ENCODE measurements at regions not wholly inside any gene's neighbourhood (a gene's known extent, or its start where the extent isn't known, plus 50 kb on each side); places are given as distances from the start of the nearest gene placed in this dataset.

DNA sequence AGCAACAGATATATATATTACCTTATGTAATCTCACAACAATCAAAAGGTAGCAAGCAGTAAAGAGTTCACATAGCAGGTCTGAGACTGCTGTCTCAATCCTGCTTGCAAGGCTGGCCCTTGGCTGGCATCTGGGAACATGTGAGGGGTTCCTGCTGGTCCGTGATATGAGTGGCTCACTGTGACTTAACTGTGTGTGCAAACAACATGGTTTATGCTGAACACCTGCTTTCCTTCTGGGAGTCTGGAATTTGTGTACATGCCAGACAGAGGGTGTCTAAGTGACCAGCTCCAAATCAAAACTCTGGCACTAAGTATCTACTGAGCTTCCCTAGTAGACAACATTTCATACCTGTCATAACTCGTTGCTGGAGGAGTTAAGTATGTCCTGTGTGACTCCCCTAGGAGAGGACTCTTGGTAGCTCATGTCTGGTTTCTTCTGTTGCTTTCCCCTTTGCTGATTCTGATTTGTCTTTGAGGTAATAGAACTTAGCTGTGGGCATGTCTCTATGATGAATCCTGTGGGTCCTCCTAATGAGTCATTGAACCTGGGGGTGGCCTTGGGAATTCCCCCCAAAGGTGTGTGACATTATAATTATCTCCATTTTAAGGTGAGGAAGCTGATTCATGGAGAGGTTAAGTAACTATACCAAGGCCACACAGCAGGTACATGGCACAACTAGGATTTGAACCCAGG is 131.6 kb upstream of the NEDD9 start:
- DNase-seq (ENCODE audit: low read depth, low spot score), result no peak

DNA sequence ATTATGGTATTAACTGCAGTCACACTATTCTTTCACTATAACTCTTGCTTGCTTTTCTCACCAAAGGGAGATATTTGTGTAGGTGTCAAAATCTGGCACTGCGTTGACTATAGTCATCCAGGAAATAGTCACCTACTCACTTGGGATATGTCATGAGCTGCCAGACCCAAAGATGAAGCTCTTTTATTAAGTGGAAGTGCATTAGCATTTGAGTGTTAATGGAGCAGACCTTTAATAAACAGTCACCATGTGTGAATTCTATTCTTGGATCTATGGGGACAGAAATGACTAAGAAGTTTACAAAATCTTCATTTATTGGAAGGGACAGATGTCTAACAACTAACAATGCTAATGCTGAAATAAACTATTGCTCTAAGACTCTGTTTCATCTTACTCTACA is 130.1 kb upstream of the NEDD9 start:
- no peak for DNase-seq (ENCODE audit: low read depth, low spot score)

DNA sequence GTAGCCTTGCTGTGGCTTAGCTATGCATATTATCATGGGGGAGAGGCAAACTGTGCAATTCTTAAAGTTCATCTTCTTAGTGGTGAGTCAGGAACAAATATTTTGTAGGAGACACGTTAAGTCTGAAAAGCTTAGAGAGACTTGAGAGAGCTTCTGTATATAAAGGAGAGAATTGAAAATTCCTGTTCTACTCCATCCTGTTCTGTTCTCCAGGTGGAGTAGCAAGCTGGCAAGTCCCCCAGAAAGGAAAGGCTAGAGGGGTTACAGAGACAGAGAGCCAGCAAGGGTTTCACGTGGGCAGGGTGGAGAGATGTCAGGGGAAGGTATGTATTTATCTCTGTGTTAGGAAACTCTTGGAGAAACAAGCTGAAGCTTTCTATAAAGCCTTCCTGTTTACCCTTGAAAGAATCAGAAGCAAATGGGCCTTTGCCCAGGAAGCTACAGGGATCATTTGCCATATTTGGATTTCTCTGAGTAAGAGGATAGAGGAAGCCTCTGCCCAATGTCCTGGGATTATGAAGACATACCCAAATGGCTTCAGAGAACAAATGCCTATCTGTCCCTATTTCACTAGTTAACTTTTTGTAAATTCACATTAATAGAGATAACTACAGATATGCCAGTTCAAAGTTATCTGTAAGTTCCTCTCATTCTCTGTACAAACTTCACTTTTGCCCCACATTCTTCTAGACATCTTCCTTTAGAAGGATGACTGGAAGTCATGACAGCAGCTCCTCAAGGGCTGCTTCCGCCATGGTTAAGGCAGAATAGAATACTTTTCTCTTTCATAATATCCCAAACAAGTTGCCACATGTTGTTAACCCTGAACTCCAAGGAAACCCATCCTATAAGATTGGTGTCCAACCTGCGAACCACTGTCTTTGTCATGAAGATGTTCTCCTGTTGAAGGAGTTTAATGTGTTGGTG is 126.7 kb upstream of the NEDD9 start:
- no peak for DNase-seq (ENCODE audit: low read depth, low spot score)

DNA sequence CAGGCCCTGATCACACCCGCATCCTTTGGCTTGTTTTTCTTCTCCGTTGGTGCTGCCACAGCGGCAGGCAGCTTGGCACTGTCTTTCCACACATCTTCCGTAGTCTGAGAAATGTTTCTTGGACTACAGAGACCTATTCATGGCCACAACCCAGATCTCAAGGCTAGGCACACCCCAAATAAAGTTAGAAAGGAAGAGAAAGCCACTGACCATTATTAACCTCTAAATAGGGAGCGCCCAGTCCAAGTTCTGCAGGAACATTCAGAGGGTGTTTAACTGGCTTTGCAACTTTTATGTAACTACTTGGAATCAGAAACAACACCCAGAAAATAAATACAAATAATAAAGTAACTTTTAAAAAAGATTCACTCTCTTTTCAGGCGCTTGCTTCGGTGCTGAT is 124.8 kb upstream of the NEDD9 start:
- DNase-seq (ENCODE audit: low read depth, low spot score), result no peak

DNA sequence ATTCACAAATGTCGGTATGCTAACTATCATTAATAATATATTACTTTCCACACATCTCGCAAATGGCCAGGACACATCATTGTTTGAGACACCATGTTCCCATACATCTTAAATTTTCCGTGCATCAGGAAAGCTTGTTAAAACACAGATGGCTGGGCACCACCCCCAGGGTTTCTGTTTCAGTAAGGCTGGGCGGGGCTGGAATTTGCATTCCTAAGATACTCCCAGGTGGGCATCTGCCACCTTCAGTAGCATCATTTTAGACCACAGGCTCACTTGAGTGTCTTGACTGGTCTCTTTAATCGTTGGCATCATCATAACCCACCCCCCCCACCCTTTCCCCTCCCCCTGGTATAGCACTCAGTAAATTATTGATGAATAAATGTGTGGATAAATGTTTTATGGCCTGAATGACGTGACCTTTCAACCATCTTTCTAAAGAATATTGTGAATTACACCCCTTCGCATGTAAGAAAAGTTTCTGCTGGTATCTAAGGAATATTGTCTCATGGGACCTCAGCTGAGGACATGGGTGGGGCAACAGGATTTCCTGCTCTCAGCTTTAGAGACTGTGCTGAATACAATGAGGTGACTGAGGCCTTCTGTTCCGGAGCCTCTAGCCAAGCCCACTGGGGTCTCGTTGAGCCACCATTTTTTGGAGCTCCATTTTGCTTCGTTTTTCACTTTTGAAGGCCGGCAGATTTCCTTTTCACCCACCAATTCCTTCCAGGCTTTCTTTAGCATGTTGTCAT is 124.1 kb upstream of the NEDD9 start:
- DNase-seq (ENCODE audit: low read depth, low spot score), result no peak

DNA sequence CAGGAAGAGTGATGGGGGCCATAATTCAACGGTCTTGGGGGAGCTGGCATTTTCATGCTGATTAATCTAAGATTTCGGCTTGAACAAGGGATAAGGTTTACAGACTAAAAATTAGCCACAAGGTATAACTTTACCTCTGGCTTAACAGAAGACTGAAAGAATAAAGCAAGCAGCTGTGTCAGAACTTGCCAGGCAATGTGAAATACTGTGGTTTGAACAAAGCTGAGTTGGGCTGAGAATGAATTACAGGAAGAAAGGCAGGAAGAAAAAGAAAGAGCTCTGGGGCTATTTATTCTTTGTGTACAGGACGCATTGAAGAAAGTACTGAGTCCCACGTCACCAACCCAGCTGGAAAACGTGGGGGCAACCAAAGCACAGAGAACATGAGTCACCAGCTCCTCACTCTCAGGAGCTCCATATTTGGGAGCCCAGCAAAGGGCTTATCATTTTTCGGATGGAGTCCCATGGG is 121.5 kb upstream of the NEDD9 start:
- peak; percentile 91 for DNase-seq (ENCODE audit: low read depth, low spot score)

DNA sequence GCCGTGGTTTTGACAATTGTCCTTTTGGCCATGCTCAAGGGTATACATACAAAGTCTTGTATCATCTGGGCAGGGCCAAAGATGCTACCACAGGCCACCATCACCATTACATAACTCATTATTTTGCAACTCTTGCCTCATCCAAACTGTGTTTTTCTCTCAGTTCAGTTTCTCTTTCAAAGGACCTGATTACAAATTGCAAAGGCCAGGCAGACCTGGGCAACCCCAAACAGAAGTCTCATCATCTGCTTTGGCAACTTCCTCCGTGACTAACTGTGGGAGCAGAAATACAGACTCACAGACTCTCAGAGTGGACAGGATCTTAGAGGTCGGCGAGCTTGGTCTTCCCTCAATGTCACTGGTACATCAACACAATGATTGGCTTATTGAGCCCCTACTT is 117.8 kb upstream of the NEDD9 start:
- DNase-seq (ENCODE audit: low read depth, low spot score), result no peak

DNA sequence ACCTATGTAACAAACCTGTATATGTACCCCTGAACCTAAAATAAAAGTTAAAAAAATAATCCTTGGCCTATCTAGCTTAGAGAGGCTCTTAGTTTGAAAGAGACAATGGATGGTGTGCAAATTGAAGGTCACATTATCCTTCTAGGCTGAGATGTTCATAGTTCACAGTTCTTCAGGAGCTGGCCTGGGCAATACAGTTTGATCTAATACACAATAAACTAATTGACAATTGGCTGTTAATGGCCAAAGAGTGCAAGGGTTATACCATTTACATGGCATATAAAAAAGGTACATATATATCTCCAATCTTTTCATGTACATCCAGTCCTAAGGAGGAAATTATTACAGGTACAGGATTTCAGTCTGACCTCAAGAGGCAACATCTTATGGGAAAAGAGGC is 117.4 kb upstream of the NEDD9 start:
- no peak for DNase-seq (ENCODE audit: low read depth, low spot score)

DNA sequence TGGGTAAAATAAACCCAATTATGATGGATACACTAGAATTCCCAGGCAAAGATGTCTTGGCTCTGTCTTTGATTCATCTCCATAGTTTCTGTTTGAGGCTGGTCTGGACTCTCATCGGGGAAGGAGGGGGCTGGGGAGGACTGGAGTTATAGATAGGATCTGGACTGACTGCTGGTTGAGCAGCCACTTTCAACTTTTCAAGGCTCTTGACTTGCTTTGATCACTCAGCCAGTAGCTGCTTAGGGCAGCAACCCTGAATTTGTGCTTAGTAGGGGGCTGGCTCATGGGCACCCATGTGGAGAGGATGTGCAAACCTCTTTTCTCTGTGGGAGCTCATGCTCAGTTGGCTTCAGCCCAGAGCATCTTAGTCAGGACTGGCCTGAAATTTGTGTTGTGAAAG is 114.0 kb upstream of the NEDD9 start:
- DNase-seq (ENCODE audit: low read depth, low spot score), result no peak

DNA sequence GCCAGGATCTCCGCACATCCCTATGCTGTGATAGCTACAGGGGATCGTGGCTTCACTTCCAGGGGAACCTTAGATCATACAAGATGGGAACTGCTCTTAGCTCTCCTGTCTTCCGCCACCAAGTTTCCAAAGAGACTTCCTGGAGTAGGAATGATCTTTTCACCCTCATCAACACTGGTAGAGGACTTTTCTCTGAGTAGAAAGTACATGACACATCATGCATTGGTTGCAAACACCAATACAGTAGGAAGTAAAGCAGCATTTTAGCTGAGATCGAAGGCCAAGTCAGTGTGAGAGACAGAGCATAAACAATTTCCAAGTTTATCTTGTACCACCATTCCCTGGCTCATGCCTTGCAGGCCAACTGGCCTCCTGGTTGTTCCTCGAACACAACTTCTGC is 113.1 kb upstream of the NEDD9 start:
- DNase-seq (ENCODE audit: low read depth, low spot score), result no peak

DNA sequence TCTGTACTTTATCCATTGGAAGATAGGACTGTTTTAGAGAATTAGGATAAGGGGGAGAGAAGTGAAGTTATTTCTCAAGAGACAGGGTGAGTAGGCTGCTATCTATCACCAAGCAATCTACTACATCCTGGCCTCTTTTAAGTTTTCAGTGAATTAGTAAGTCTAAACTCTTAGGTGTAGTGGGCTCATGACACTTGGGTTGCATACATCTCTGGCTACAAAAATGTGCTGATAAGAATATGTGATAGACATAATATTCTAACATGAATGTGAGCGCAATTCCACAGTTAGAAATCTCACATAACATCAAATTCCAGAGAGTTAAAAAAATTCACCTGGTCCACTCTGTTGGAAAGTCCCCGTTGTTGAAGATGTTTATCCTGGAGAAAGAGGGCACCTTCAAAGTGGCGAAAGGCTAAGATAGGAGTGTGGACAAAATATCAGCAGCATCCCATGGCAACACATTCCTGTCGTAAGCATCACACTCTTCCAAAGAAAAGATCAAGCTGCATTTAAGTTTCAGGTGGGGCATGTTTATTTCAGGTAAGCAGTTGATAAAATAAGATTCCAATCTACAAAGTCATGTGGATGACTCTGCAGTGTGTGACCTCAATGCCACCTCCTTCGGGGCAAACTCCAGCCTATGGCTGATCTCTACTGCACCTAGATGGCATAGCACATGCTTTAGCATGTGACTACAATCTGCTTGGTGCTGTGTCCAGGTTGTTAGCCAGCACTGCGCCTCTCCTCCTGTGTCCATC is 111.7 kb upstream of the NEDD9 start:
- DNase-seq (ENCODE audit: low read depth, low spot score), result no peak

DNA sequence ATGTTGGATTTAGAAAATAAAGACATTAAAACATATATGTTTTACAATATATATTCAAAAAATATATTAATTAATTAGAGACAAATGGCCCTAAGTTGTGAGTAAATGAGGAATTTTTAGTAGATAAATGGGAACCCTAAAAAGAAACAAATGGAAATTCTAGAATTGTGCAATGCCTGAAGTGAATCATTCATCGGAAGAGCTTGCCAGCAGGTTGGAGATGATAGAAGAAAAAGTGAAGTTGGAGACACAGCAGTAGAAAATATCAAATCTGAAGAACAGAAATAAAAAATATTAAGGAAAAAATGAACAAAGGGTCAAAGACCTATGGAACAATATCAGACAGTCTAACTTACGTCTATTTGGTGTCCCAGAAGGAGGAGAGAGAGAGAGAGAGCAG is 109.4 kb upstream of the NEDD9 start:
- no peak for DNase-seq (ENCODE audit: low read depth, low spot score)

DNA sequence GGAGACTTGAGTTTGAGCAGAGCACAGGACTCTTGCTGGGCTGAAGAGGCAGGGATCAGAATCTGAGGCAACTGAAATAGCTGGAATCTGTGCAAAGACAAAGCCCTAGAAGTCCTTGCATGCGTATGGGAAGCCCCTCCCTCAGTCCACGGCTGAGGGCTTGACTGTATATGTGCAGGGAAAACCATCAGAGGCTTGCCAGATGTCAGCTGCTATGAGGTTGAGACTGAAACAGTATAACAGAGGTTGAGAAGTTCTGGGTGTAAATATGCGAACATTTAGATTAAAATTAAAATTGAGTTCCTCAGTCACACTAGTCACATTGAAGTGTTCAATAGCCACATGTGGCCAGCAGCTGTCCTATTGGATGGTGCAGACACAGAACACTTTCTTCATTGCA is 108.8 kb upstream of the NEDD9 start:
- DNase-seq (ENCODE audit: low read depth, low spot score), result no peak

DNA sequence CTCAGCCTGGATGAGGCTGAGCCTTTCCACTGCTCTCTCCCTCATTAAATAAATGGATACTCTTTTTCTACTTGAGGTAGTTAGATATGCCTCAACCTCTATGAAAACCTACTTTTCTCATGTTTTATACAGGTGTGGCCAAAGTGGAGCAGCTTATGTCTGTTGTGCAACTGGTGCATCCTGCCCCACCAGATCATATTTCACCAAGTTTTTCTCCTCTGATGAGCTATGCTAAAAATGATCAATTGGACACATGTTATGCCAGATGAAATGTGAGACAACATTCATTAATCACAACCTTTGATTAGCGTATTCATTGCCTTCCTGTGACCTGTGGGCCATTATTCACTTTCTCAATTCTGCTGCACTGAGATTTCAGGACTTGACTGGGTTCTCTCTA is 106.9 kb upstream of the NEDD9 start:
- DNase-seq (ENCODE audit: low read depth, low spot score), result no peak

DNA sequence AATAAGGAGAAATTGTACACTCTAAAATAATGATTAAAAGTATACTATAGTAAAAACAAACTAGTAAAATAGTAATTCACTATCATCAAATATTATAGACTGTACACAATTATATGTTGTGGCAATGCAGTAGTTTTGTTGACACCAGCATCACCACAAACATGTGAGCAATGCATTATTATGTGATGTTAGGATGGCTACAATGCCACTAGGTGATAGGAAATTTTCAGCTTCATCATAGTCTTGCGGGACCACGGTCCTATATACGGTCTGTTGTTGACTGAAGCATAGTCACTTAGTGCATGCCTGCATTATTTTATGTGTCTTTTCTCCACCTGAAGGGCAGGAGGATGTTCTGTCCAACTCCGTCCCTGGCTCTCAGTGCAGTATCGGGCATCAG is 104.8 kb upstream of the NEDD9 start:
- no peak for DNase-seq (ENCODE audit: low read depth, low spot score)

DNA sequence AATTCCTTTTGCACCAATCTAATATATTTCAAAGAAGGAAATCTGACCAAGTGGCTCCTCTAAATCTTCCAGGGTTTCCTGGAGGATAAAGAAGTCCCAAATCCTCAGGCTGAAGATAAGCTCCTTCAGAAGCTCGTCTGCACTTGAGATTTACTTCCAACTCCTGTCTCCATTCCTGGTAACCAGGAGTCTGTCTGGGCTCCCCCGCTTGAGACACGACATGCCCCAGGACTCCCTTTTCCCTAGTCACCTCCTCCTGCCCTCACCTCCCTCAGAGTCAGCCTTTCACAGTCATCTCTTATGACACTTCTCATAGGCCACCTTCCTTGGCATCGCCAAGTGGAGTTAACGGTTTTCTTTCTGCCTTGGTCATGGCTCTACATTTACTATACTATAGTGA is 103.4 kb upstream of the NEDD9 start:
- DNase-seq (ENCODE audit: low read depth, low spot score), result no peak

DNA sequence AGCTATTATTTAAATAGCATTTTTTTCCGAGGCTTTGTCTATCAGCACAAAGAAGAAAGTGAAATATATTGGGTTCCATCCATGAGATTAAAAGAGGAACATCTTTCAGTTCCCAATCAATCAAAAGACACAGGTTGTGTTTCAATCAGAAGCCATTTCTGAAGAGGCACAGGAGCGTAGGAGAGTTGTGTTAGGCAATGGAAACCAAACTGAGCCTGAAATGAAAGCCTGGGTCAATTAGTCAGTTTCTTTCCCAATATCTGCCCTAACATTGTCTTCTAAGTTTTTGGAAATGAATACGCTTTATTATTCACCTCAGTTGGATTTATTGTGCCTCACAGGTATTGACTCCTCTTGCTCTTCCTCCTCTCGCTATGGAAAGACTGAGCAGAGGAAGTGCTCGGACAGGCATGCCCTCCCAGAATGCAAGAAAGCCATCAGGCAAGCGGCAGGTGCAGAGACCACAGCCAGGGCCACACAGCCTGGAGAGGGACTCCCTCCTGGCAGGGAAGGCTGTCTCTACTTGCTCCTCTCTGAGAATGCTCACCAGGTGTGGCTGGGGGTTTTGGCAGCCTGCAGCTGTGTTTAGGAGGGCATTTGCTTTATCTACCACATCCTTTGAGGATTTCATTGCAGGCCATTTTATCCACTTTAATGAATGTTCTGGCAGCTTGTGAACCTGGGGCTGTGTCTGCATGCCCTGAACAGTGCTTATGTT is 100.8 kb upstream of the NEDD9 start:
- no peak for DNase-seq (ENCODE audit: low read depth, low spot score)

DNA sequence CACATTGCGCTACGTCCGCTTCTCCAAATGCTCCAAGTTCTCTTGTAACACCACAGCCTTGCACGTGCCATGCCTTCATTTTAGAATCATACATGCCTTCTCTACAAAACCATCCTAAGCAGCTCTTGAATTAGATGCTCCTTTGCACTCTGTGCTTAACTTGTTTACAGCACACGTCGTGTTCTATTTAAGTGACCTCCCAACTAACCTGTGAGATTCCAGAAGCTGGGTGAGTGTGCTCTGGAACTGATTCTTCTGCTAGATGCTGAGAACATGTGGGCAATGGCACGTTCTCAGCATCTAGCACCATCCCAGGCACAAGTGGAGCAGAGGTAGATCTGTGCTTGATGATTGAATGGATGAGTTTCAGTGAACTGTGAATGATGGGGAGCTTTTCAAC is 100.0 kb upstream of the NEDD9 start:
- DNase-seq (ENCODE audit: low read depth, low spot score), result no peak

DNA sequence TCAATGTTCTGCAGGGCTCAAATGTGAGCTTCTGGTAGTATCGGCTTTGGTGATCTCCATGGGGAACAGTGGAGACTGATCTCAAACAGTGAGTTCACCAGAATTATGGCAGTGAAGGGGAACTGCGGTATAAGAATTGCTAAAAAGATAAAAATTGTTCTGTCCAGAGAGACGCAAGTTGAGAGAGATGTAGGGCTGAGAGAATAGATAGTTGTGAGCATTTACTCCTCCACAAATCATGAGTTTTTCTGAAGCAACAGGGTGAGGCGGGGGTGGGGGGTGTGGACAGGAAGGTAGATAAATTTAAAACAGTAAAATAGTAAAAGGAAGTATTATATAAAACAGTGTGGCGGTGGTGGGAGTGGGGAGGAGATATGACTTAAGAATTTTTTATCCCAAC is 98.6 kb upstream of the NEDD9 start:
- DNase-seq (ENCODE audit: low read depth, low spot score), result no peak

DNA sequence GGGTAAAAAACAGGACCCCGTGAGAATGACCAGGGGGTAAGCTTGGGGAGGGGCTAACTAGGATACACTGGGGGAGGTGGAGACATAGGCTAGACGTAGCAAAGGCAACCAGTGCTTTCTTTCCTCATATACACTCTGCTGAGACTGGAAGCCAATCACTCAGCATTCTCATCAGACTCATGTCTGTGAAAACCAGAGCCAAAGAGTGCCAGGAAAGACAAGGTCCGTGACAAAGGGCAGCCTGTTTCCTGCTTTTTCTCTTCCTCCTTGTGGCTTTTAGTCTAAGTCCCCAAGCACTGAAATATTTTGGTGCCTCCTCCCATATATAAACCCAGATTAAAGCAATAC is 97.9 kb upstream of the NEDD9 start:
- DNase-seq (ENCODE audit: low read depth, low spot score), result no peak
